ENCODE measurements at regions not wholly inside any gene's neighbourhood (a gene's known extent, or its start where the extent isn't known, plus 50 kb on each side); places are given as distances from the start of the nearest gene placed in this dataset.

DNA sequence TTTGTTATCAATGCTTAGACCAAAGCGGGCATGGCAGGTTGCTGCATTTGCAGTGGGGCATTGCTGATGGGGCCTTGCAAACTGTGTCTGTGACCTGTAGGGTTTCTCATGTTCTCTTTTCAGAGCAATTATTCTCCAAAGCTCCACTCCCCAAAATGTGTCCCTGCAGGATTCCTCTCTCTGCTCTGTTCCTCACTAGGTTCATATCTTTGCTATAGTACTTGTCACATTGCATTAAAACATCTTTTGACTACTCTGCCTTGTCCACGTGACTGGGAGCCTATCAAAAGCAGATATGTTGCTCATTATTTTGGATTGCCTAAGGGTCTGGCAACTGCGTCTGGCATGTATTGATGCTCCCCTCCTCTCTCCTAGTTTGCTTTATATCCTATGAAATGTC lies 177.7 kb upstream of the MID1 start:
- 88% methylated on average over 3 of the region's 3 CpGs for WGBS
- no peak for TF ChIP-seq NR2F2 (IDR thresholded peaks at IDR 0.05)
- TF ChIP-seq TAF1 (conservative IDR thresholded peaks at IDR 0.05) = no peak
- no peak for TF ChIP-seq YY1 (IDR thresholded peaks at IDR 0.05)
- TF ChIP-seq RAD21 (IDR thresholded peaks at IDR 0.05) = no peak
- no peak for TF ChIP-seq RXRA (IDR thresholded peaks at IDR 0.05)
- TF ChIP-seq GABPA (IDR thresholded peaks at IDR 0.05 in 1 of 2, conservative IDR thresholded peaks at IDR 0.05 in 1 of 2) = no peak
- TF ChIP-seq, protein P1, sequence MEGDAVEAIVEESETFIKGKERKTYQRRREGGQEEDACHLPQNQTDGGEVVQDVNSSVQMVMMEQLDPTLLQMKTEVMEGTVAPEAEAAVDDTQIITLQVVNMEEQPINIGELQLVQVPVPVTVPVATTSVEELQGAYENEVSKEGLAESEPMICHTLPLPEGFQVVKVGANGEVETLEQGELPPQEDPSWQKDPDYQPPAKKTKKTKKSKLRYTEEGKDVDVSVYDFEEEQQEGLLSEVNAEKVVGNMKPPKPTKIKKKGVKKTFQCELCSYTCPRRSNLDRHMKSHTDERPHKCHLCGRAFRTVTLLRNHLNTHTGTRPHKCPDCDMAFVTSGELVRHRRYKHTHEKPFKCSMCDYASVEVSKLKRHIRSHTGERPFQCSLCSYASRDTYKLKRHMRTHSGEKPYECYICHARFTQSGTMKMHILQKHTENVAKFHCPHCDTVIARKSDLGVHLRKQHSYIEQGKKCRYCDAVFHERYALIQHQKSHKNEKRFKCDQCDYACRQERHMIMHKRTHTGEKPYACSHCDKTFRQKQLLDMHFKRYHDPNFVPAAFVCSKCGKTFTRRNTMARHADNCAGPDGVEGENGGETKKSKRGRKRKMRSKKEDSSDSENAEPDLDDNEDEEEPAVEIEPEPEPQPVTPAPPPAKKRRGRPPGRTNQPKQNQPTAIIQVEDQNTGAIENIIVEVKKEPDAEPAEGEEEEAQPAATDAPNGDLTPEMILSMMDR (IDR thresholded peaks at IDR 0.05; ENCODE audit: low read depth, low read length, missing input control) = no peak
- no peak for TF ChIP-seq FOXA1 (IDR thresholded peaks at IDR 0.05)
- TF ChIP-seq, protein P2, sequence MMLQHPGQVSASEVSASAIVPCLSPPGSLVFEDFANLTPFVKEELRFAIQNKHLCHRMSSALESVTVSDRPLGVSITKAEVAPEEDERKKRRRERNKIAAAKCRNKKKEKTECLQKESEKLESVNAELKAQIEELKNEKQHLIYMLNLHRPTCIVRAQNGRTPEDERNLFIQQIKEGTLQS (IDR thresholded peaks at IDR 0.05) = no peak
- no peak for TF ChIP-seq REST (IDR thresholded peaks at IDR 0.05)
- no peak for TF ChIP-seq HNF4G (IDR thresholded peaks at IDR 0.05)
- no peak for TF ChIP-seq FOXA2 (IDR thresholded peaks at IDR 0.05)
- TF ChIP-seq SP1 (IDR thresholded peaks at IDR 0.05) = no peak
- no peak for TF ChIP-seq EGR1 (IDR thresholded peaks at IDR 0.05; ENCODE audit: low read depth in 2 of 2)
- TF ChIP-seq HNF4A (conservative IDR thresholded peaks at IDR 0.05) = no peak
- no peak for TF ChIP-seq JUND (IDR thresholded peaks at IDR 0.05)
- TF ChIP-seq, protein P3, sequence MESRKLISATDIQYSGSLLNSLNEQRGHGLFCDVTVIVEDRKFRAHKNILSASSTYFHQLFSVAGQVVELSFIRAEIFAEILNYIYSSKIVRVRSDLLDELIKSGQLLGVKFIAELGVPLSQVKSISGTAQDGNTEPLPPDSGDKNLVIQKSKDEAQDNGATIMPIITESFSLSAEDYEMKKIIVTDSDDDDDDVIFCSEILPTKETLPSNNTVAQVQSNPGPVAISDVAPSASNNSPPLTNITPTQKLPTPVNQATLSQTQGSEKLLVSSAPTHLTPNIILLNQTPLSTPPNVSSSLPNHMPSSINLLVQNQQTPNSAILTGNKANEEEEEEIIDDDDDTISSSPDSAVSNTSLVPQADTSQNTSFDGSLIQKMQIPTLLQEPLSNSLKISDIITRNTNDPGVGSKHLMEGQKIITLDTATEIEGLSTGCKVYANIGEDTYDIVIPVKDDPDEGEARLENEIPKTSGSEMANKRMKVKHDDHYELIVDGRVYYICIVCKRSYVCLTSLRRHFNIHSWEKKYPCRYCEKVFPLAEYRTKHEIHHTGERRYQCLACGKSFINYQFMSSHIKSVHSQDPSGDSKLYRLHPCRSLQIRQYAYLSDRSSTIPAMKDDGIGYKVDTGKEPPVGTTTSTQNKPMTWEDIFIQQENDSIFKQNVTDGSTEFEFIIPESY (IDR thresholded peaks at IDR 0.05) = no peak
- TF ChIP-seq MAX (IDR thresholded peaks at IDR 0.05) = no peak
- no peaks in the 10 kb centered on the region for H3K27me3 ChIP-seq (ENCODE audit: control insufficient read depth in 4 of 4, insufficient read depth in 4 of 4, low read length in 3 of 4)
- no peaks in the 10 kb centered on the region for H3K9me3 ChIP-seq (ENCODE audit: control insufficient read depth in 4 of 4, low read length in 3 of 4)
- DNase-seq (ENCODE audit: low spot score) = no peak
- no peaks in the 10 kb centered on the region for H3K4me1 ChIP-seq (ENCODE audit: control insufficient read depth in 4 of 4, insufficient read depth in 4 of 4, low read length in 3 of 4)
- H3K27ac ChIP-seq (ENCODE audit: low read depth in 1 of 2, low read length in 2 of 2) = no peak overlapping the region
- H3K9ac ChIP-seq (ENCODE audit: low read depth in 1 of 2, low read length in 2 of 2) = no peak overlapping the region
- H3K36me3 ChIP-seq (ENCODE audit: control insufficient read depth in 4 of 4, insufficient read depth in 3 of 4, low read depth in 1 of 4, low read length in 3 of 4) = no peaks in the 10 kb centered on the region
- H3K4me3 ChIP-seq (ENCODE audit: low read depth in 1 of 3, low read length in 3 of 3) = no peak overlapping the region
